ENCODE measurements at regions not wholly inside any gene's neighbourhood (a gene's known extent, or its start where the extent isn't known, plus 50 kb on each side); places are given as distances from the start of the nearest gene placed in this dataset.

- no peak overlapping the region for H3K4me3 ChIP-seq (ENCODE audit: low read length)
- H3K27ac ChIP-seq (ENCODE audit: low read length) = no peak overlapping the region
- no peaks in the 10 kb centered on the region for H3K4me1 ChIP-seq (ENCODE audit: control insufficient read depth, low read depth, low read length)
- no peak overlapping the region for H3K9ac ChIP-seq (ENCODE audit: low read length)
- H3K36me3 ChIP-seq (ENCODE audit: control insufficient read depth, low read depth, low read length) = no peaks in the 10 kb centered on the region
- no peaks in the 10 kb centered on the region for H3K27me3 ChIP-seq (ENCODE audit: control insufficient read depth, insufficient read depth, low read length)
- no peaks in the 10 kb centered on the region for H3K9me3 ChIP-seq (ENCODE audit: control insufficient read depth, low read depth, low read length)
Measured at GRCh38 chr1:59169703-59170102, 127.2 kb upstream of the FGGY start.

GRCh38 chr1:59170659-59171058, 126.2 kb upstream of the FGGY start:
- Histone ChIP-seq H3K4me1 (ENCODE audit: control insufficient read depth, low read depth, low read length) (no peaks in the 10 kb centered on the region), H3K36me3 (ENCODE audit: control insufficient read depth, low read depth, low read length) (no peaks in the 10 kb centered on the region), H3K4me3 (ENCODE audit: low read length) (no peak overlapping the region), H3K27me3 (ENCODE audit: control insufficient read depth, insufficient read depth, low read length) (no peaks in the 10 kb centered on the region), H3K9me3 (ENCODE audit: control insufficient read depth, low read depth, low read length) (no peaks in the 10 kb centered on the region), H3K9ac (ENCODE audit: low read length) (no peak overlapping the region), H3K27ac (ENCODE audit: low read length) (no peak overlapping the region)

- H3K36me3 ChIP-seq (ENCODE audit: control insufficient read depth, low read depth, low read length) = no peaks in the 10 kb centered on the region
- no peaks in the 10 kb centered on the region for H3K27me3 ChIP-seq (ENCODE audit: control insufficient read depth, insufficient read depth, low read length)
- no peak overlapping the region for H3K9ac ChIP-seq (ENCODE audit: low read length)
- H3K4me3 ChIP-seq (ENCODE audit: low read length) = no peak overlapping the region
- H3K27ac ChIP-seq (ENCODE audit: low read length) = no peak overlapping the region
- H3K9me3 ChIP-seq (ENCODE audit: control insufficient read depth, low read depth, low read length) = no peaks in the 10 kb centered on the region
- no peaks in the 10 kb centered on the region for H3K4me1 ChIP-seq (ENCODE audit: control insufficient read depth, low read depth, low read length)
Measured at GRCh38 chr1:59171788-59172187, 125.1 kb upstream of the FGGY start.

- Histone ChIP-seq H3K27ac (ENCODE audit: low read length) (no peak overlapping the region), H3K9ac (ENCODE audit: low read length) (no peak overlapping the region), H3K4me1 (ENCODE audit: control insufficient read depth, low read depth, low read length) (no peaks in the 10 kb centered on the region), H3K36me3 (ENCODE audit: control insufficient read depth, low read depth, low read length) (no peaks in the 10 kb centered on the region), H3K9me3 (ENCODE audit: control insufficient read depth, low read depth, low read length) (no peaks in the 10 kb centered on the region), H3K4me3 (ENCODE audit: low read length) (no peak overlapping the region), H3K27me3 (ENCODE audit: control insufficient read depth, insufficient read depth, low read length) (no peaks in the 10 kb centered on the region)
Measured at GRCh38 chr1:59172693-59173092, 124.2 kb upstream of the FGGY start.

- no peaks in the 10 kb centered on the region for H3K36me3 ChIP-seq (ENCODE audit: control insufficient read depth, low read depth, low read length)
- H3K9me3 ChIP-seq (ENCODE audit: control insufficient read depth, low read depth, low read length) = no peaks in the 10 kb centered on the region
- H3K27ac ChIP-seq (ENCODE audit: low read length) = no peak overlapping the region
- H3K4me3 ChIP-seq (ENCODE audit: low read length) = no peak overlapping the region
- no peak overlapping the region for H3K9ac ChIP-seq (ENCODE audit: low read length)
- H3K4me1 ChIP-seq (ENCODE audit: control insufficient read depth, low read depth, low read length) = no peaks in the 10 kb centered on the region
- no peaks in the 10 kb centered on the region for H3K27me3 ChIP-seq (ENCODE audit: control insufficient read depth, insufficient read depth, low read length)
Measured at GRCh38 chr1:59173721-59174120, 123.2 kb upstream of the FGGY start.

GRCh38 chr1:59176471-59176870, 120.4 kb upstream of the FGGY start:
- Histone ChIP-seq H3K27me3 (ENCODE audit: control insufficient read depth, insufficient read depth, low read length) (no peaks in the 10 kb centered on the region), H3K9me3 (ENCODE audit: control insufficient read depth, low read depth, low read length) (no peaks in the 10 kb centered on the region), H3K4me3 (ENCODE audit: low read length) (no peak overlapping the region), H3K4me1 (ENCODE audit: control insufficient read depth, low read depth, low read length) (peaks cover 7% of the 10 kb centered on the region), H3K9ac (ENCODE audit: low read length) (no peak overlapping the region), H3K36me3 (ENCODE audit: control insufficient read depth, low read depth, low read length) (no peaks in the 10 kb centered on the region), H3K27ac (ENCODE audit: low read length) (no peak overlapping the region)

- Histone ChIP-seq H3K9me3 (ENCODE audit: control insufficient read depth, low read depth, low read length) (no peaks in the 10 kb centered on the region), H3K27me3 (ENCODE audit: control insufficient read depth, insufficient read depth, low read length) (no peaks in the 10 kb centered on the region), H3K9ac (ENCODE audit: low read length) (no peak overlapping the region), H3K4me3 (ENCODE audit: low read length) (no peak overlapping the region), H3K27ac (ENCODE audit: low read length) (no peak overlapping the region), H3K36me3 (ENCODE audit: control insufficient read depth, low read depth, low read length) (no peaks in the 10 kb centered on the region), H3K4me1 (ENCODE audit: control insufficient read depth, low read depth, low read length) (peaks cover 7% of the 10 kb centered on the region)
Measured at GRCh38 chr1:59177756-59178155, 119.1 kb upstream of the FGGY start.

- Histone ChIP-seq H3K27ac (ENCODE audit: low read length) (no peak overlapping the region), H3K36me3 (ENCODE audit: control insufficient read depth, low read depth, low read length) (no peaks in the 10 kb centered on the region), H3K9me3 (ENCODE audit: control insufficient read depth, low read depth, low read length) (no peaks in the 10 kb centered on the region), H3K27me3 (ENCODE audit: control insufficient read depth, insufficient read depth, low read length) (no peaks in the 10 kb centered on the region), H3K4me3 (ENCODE audit: low read length) (no peak overlapping the region), H3K4me1 (ENCODE audit: control insufficient read depth, low read depth, low read length) (peaks cover 7% of the 10 kb centered on the region), H3K9ac (ENCODE audit: low read length) (no peak overlapping the region)
Measured at GRCh38 chr1:59178339-59179187, 118.3 kb upstream of the FGGY start.

- Histone ChIP-seq H3K9ac (ENCODE audit: low read length) (no peak overlapping the region), H3K9me3 (ENCODE audit: control insufficient read depth, low read depth, low read length) (no peaks in the 10 kb centered on the region), H3K27ac (ENCODE audit: low read length) (no peak overlapping the region), H3K36me3 (ENCODE audit: control insufficient read depth, low read depth, low read length) (no peaks in the 10 kb centered on the region), H3K4me3 (ENCODE audit: low read length) (no peak overlapping the region), H3K27me3 (ENCODE audit: control insufficient read depth, insufficient read depth, low read length) (no peaks in the 10 kb centered on the region), H3K4me1 (ENCODE audit: control insufficient read depth, low read depth, low read length) (peaks cover 7% of the 10 kb centered on the region)
Measured at GRCh38 chr1:59179673-59180072, 117.2 kb upstream of the FGGY start.

GRCh38 chr1:59180735-59181134, 116.2 kb upstream of the FGGY start:
- no peaks in the 10 kb centered on the region for H3K27me3 ChIP-seq (ENCODE audit: control insufficient read depth, insufficient read depth, low read length)
- no peaks in the 10 kb centered on the region for H3K9me3 ChIP-seq (ENCODE audit: control insufficient read depth, low read depth, low read length)
- no peak overlapping the region for H3K9ac ChIP-seq (ENCODE audit: low read length)
- H3K4me1 ChIP-seq (ENCODE audit: control insufficient read depth, low read depth, low read length) = peaks cover 7% of the 10 kb centered on the region
- H3K27ac ChIP-seq (ENCODE audit: low read length) = no peak overlapping the region
- H3K36me3 ChIP-seq (ENCODE audit: control insufficient read depth, low read depth, low read length) = no peaks in the 10 kb centered on the region
- H3K4me3 ChIP-seq (ENCODE audit: low read length) = no peak overlapping the region

- Histone ChIP-seq H3K27ac (ENCODE audit: low read length) (no peak overlapping the region), H3K9me3 (ENCODE audit: control insufficient read depth, low read depth, low read length) (no peaks in the 10 kb centered on the region), H3K9ac (ENCODE audit: low read length) (no peak overlapping the region), H3K27me3 (ENCODE audit: control insufficient read depth, insufficient read depth, low read length) (no peaks in the 10 kb centered on the region), H3K36me3 (ENCODE audit: control insufficient read depth, low read depth, low read length) (no peaks in the 10 kb centered on the region), H3K4me1 (ENCODE audit: control insufficient read depth, low read depth, low read length) (peaks cover 7% of the 10 kb centered on the region), H3K4me3 (ENCODE audit: low read length) (no peak overlapping the region)
Measured at GRCh38 chr1:59183749-59184317, 113.1 kb upstream of the FGGY start.

- H3K9ac ChIP-seq (ENCODE audit: low read length) = no peak overlapping the region
- no peak overlapping the region for H3K4me3 ChIP-seq (ENCODE audit: low read length)
- no peak overlapping the region for H3K27ac ChIP-seq (ENCODE audit: low read length)
- no peaks in the 10 kb centered on the region for H3K9me3 ChIP-seq (ENCODE audit: control insufficient read depth, low read depth, low read length)
- H3K36me3 ChIP-seq (ENCODE audit: control insufficient read depth, low read depth, low read length) = no peaks in the 10 kb centered on the region
- peaks cover 7% of the 10 kb centered on the region for H3K4me1 ChIP-seq (ENCODE audit: control insufficient read depth, low read depth, low read length)
- H3K27me3 ChIP-seq (ENCODE audit: control insufficient read depth, insufficient read depth, low read length) = no peaks in the 10 kb centered on the region
Measured at GRCh38 chr1:59184365-59184905, 112.5 kb upstream of the FGGY start.
